Coronary artery (tissue), 2 donors: ENCODE measurements at regions not wholly inside any gene's neighbourhood (a gene's known extent, or its start where the extent isn't known, plus 50 kb on each side); places are given as distances from the start of the nearest gene placed in this dataset.

Experiments used
- DNase-seq: peaks from one replicate; pipeline ENCODE4 v3.0.0-alpha.2; 2017; ENCODE audit warnings: low spot score
- H3K27ac ChIP-seq, 2 donors: fragments of 200-600 bp; sonication (generic); one replicate each; pipeline ENCODE4 v1.5.1; 2016 to 2019
- H3K4me3 ChIP-seq: fragments of 200-600 bp; sonication (generic); 2 replicates; pipeline ENCODE4 v1.5.1; 2016; ENCODE audit warnings: mild to moderate bottlenecking, moderate library complexity
- TF ChIP-seq, protein P1 (sequence below): fragments of 200-600 bp; sonication (generic); IDR thresholded peaks from one replicate; pipeline ENCODE4 v1.5.1; 2019; ENCODE audit warnings: antibody characterized with exemption

DNA sequence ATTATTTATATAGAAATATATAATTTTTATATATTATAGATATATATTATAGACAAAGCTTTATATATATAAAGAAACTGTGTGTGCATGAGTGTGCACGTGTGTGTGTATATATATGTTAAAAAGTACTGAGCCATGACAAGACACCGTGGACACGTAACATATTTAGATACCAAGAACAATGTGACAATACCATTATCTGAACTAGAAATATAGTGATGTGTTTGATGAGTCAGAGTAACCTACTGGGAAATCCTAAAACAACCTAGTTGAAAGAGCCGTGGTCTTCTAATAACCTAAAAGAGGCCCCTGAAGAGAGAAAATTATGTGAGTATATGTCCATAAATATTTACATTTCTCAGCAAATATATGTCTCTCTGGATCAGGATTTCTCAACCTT lies 50.7 kb upstream of the ITGB8 start:
- no peak for DNase-seq
- Histone ChIP-seq H3K4me3 (no peak overlapping the region), H3K27ac (no peak overlapping the region)
- TF ChIP-seq, protein P1, sequence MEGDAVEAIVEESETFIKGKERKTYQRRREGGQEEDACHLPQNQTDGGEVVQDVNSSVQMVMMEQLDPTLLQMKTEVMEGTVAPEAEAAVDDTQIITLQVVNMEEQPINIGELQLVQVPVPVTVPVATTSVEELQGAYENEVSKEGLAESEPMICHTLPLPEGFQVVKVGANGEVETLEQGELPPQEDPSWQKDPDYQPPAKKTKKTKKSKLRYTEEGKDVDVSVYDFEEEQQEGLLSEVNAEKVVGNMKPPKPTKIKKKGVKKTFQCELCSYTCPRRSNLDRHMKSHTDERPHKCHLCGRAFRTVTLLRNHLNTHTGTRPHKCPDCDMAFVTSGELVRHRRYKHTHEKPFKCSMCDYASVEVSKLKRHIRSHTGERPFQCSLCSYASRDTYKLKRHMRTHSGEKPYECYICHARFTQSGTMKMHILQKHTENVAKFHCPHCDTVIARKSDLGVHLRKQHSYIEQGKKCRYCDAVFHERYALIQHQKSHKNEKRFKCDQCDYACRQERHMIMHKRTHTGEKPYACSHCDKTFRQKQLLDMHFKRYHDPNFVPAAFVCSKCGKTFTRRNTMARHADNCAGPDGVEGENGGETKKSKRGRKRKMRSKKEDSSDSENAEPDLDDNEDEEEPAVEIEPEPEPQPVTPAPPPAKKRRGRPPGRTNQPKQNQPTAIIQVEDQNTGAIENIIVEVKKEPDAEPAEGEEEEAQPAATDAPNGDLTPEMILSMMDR: no peak

DNA sequence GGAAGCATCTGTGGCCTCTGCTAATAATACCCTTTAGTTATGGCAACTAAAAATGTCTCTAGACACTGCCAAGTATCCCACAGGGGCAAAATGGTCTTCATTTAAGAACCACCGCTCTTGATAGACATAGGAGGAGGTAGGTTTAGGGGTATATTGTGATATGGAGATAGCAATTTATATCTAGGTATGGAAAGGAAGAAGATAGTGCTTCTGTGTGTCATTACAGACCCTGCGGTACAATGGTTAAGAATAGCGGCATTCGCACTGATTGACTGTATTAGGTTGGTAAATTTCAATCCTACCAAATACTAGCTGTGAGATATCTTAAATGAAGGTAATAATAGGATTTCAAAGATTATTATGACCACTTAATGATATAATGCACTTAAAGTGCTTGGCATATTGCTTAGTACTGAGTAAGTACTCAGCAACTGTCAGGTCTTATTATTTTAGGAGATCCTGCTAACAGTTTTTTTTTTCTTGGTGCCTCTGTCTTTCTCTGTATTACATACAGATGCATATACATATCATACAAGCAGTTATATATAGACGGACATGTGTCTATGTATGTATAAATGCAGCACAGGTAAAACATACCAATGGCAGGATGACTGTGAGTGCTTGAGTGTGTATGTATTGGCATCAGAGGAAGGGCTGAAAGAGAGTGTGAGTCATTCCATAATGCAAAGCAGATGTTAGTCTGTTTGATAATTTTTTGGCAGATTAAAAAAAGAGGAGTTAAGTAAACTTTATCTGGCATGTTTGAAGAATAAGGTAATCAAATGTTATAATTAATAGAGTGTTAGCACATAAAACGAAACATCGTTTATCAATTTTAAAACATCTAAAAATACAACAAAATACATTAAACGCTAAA lies 50.0 kb upstream of the ITGB8 start:
- no peak overlapping the region for H3K27ac ChIP-seq
- no peak overlapping the region for H3K4me3 ChIP-seq
- DNase-seq: no peak
- TF ChIP-seq, protein P1: no peak
